GM12872 (cell line): ENCODE measurements at regions not wholly inside any gene's neighbourhood (a gene's known extent, or its start where the extent isn't known, plus 50 kb on each side); places are given as distances from the start of the nearest gene placed in this dataset.

Experiments used
- TF ChIP-seq, protein P1 (sequence below): IDR thresholded peaks from 3 replicates; pipeline ENCODE4 v1.5.1; 2011; ENCODE audit warnings: low read depth, mild to moderate bottlenecking, low read length, moderate library complexity; ENCODE audit not compliant: insufficient read depth

DNA sequence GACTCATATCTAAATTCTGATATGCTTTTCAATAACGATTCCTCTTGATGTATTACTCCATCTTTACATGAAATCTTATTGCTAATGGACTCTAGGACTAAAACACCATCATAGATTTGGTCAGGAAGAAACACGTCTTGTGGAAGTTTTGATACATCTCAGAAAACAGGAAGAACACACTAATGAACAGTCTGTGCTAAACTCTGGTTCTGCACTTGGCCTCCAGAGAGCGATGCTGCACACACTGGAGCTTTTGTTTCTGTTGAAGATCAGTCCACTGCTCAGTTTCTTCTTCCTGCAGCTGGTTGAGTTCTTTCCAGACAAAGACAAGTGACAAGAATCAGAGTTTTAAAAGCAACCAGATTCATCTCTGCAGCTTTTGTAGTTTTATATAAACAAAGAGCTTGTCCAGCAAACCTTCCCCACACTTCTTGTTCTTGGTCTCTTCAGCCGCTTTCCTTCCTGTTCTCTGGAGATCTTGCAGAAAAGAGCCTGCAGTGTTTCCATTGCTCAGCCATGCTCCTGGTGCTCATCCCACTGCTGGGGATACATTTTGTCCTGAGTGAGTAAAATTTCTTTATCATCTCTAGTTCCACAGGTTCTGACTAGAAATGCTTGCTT lies 229.1 kb upstream of the OR4E1 start:
- TF ChIP-seq, protein P1, sequence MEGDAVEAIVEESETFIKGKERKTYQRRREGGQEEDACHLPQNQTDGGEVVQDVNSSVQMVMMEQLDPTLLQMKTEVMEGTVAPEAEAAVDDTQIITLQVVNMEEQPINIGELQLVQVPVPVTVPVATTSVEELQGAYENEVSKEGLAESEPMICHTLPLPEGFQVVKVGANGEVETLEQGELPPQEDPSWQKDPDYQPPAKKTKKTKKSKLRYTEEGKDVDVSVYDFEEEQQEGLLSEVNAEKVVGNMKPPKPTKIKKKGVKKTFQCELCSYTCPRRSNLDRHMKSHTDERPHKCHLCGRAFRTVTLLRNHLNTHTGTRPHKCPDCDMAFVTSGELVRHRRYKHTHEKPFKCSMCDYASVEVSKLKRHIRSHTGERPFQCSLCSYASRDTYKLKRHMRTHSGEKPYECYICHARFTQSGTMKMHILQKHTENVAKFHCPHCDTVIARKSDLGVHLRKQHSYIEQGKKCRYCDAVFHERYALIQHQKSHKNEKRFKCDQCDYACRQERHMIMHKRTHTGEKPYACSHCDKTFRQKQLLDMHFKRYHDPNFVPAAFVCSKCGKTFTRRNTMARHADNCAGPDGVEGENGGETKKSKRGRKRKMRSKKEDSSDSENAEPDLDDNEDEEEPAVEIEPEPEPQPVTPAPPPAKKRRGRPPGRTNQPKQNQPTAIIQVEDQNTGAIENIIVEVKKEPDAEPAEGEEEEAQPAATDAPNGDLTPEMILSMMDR, result peak; percentile 48; the same call in 2 of the 3 replicates

DNA sequence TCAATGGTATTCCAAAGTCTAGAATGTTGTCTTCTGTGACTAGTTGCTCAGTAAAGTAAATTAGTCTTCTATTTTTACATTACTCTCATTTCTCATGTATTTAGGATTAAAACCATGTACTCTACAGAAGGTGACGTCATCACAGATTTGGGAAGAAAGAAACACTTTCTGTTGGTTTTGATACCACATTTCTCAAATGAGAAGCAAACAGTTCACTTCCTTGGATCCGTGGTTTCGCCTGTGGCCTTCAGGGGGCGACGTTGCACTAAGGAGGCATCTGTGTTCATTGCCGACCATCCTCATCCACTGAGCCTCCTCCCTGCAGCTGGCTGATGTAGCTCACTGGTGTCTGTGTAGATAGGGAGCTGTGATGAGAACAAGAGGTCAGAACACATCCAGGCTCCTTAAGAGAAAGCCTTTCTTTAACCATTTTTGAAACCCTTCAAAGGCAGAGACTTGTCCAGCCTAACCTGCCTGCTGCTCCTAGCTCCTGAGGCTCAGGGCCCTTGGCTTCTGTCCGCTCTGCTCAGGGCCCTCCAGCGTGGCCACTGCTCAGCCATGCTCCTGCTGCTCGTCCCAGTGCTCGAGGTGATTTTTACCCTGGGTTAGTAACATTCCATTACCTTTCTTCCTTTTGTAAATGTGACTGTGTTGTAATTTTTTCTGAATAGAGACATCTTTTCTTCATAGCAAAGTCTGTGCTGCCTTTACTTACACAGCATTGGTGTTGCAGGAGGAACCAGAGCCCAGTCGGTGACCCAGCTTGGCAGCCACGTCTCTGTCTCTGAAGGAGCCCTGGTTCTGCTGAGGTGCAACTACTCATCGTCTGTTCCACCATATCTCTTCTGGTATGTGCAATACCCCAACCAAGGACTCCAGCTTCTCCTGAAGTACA lies 220.6 kb upstream of the OR4E1 start:
- TF ChIP-seq, protein P1, result peak; percentile 49

DNA sequence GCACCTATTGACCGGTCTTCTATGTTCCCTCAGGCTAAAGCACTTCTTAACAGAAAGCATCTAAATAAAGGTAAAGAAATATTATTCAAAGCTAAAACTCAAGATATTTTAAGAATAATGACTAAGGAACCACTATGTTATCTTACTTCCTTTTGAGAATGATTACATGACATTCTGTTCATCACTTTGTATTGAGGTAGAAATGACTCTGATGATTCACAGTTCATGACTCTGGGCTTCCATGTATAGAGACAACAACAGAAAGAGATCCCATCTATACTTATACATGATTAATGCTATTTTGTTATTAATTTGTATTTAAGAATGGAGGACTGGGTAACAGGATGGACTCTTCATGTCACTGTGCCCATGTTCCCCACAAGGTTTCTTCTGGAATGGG lies 218.3 kb upstream of the OR4E1 start:
- TF ChIP-seq, protein P1, result no peak

DNA sequence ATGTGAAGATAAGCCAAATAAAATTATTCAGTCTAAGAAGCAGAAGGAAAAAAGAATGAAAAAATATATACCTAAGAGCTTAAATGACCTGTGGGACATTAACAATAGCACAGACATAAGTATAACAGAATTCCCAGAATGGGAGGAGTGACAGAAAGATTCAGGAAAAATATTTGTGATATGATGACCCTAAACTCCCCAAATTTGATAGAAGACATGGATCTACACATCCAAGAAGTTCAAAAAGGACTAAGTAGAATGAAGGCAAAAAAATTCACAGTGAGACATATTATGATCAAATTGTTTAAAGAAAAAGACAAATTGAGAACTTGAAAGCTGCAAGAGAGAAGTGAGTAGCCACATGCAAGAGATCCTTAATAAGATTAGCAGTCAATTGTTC lies 211.4 kb upstream of the OR4E1 start:
- TF ChIP-seq, protein P1, result no peak

DNA sequence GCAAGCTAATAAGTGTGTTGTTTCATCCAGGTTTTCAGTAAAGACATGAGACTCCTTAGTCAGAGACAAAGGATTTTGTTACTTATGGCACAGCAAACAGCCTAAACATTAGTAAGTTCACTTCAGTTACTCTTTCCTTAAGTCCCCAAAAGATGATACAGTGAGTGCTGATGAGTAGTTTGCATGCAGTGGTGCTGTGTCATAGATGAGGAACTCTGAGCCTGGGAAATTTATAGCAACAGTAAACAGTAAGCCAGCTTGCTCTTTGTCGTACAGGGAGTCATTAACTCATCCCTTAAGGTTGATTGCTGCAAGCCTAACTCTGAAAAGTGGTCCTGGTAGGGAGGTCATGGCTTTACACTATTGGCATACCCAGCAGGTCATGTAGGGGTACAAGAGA lies 208.6 kb upstream of the OR4E1 start:
- TF ChIP-seq, protein P1, result no peak

DNA sequence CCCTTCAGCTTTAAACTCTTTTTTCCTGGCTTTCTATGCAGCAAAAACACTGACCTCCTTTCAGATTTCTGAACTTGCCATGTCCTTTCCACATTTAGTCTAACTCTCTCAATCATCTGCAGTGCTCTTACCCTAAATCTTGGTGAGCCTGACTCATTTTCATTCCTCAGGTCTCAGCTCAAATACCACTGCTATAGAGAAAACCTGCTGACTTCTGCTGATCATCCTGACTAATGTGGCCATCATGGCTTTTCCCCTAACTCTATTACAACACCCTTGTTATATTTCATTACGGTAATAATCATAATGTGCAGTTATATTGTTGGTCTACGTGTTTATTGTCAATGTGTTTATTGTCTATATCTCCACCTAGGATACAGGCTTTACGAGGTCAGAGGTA lies 207.3 kb upstream of the OR4E1 start:
- TF ChIP-seq, protein P1, result no peak

DNA sequence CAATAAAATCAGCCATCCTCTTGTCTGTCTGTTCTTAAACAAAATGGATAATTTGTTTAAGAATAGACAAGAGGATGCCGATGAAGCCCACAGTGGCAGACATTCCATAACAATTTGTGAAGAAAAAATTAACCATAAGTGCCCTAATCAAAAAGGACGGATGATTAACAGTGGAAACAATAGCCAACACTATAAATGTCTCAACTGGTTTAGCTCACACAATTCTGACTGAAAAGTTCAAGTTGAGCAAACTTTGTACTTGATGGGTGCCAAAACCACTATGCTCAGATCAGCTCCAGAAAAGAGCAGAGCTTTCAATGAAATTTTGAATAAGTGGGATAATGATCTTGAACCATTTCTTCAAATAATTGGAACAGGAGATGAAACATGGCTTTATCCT lies 202.2 kb upstream of the OR4E1 start:
- TF ChIP-seq, protein P1, result no peak
